Loucy (cell line): ENCODE measurements at regions not wholly inside any gene's neighbourhood (a gene's known extent, or its start where the extent isn't known, plus 50 kb on each side); places are given as distances from the start of the nearest gene placed in this dataset.

Source experiments
- H2AFZ ChIP-seq: fragments of 200-600 bp; sonication (generic); 2 replicates; pipeline ENCODE4 v1.6.0; 2016; ENCODE audit warnings: antibody characterized with exemption, mild to moderate bottlenecking, low read length, moderate library complexity
- H3F3A ChIP-seq: fragments of 200-600 bp; 2 replicates; pipeline ENCODE4 v1.6.0; 2016; ENCODE audit warnings: antibody characterized with exemption, low read depth, mild to moderate bottlenecking
- H3K27me3 ChIP-seq: fragments of 200-600 bp; sonication (generic); 2 replicates; pipeline ENCODE4 v1.6.1; 2014; ENCODE audit warnings: low read length, mild to moderate bottlenecking; ENCODE audit not compliant: insufficient read depth, poor library complexity, severe bottlenecking
- H3K36me3 ChIP-seq: fragments of 200-600 bp; sonication (generic); 2 replicates; pipeline ENCODE4 v1.6.1; 2016; ENCODE audit warnings: low read length; ENCODE audit not compliant: insufficient read depth
- H3K4me1 ChIP-seq: fragments of 200-600 bp; sonication (generic); 2 replicates; pipeline ENCODE4 v1.5.1; 2014; ENCODE audit warnings: low read length, mild to moderate bottlenecking; ENCODE audit not compliant: insufficient read depth, poor library complexity, severe bottlenecking
- H3K4me2 ChIP-seq: fragments of 200-600 bp; sonication (generic); 2 replicates; pipeline ENCODE4 v1.6.0; 2014; ENCODE audit warnings: antibody characterized with exemption, low read length, low read depth, mild to moderate bottlenecking; ENCODE audit not compliant: poor library complexity, severe bottlenecking
- H3K4me3 ChIP-seq: fragments of 200-600 bp; sonication (generic); 2 replicates; pipeline ENCODE4 v1.5.1; 2014; ENCODE audit warnings: low read length, mild to moderate bottlenecking, mixed read lengths; ENCODE audit not compliant: poor library complexity, severe bottlenecking
- H3K79me2 ChIP-seq: fragments of 200-600 bp; sonication (generic); 2 replicates; pipeline ENCODE4 v1.6.1; 2014; ENCODE audit warnings: low read length; ENCODE audit not compliant: insufficient read depth
- H3K9ac ChIP-seq: fragments of 200-600 bp; sonication (generic); 2 replicates; pipeline ENCODE4 v1.6.0; 2014; ENCODE audit warnings: mild to moderate bottlenecking, low read depth, low read length, moderate library complexity; ENCODE audit not compliant: poor library complexity, severe bottlenecking
- H3K9me2 ChIP-seq: fragments of 200-600 bp; sonication (generic); replicated peaks from 2 replicates; pipeline ENCODE4 v1.6.1; 2016; ENCODE audit warnings: low read depth, low read length, mixed read lengths
- H3K9me3 ChIP-seq: fragments of 200-600 bp; sonication (generic); 2 replicates; pipeline ENCODE4 v1.6.1; 2014; ENCODE audit warnings: mild to moderate bottlenecking, antibody characterized with exemption, low read length, low read depth; ENCODE audit not compliant: insufficient read depth
- H4K20me1 ChIP-seq: fragments of 200-600 bp; sonication (generic); 2 replicates; pipeline ENCODE4 v1.6.0; 2014; ENCODE audit warnings: antibody characterized with exemption, low read length, mild to moderate bottlenecking; ENCODE audit not compliant: insufficient read depth, poor library complexity, severe bottlenecking
- CTCF ChIP-seq: fragments of 200-600 bp; sonication (generic); conservative IDR thresholded peaks from 2 replicates; pipeline ENCODE4 v1.5.1; 2014; ENCODE audit warnings: mild to moderate bottlenecking, antibody characterized with exemption, low read length
- EZH2phosphoT487 ChIP-seq: fragments of 200-600 bp; IDR thresholded peaks from 2 replicates; pipeline ENCODE4 v1.6.1; 2018; ENCODE audit warnings: antibody characterized with exemption, mild to moderate bottlenecking, moderate library complexity, borderline replicate concordance

- peaks cover 27% of the 10 kb centered on the region for H3K4me1 ChIP-seq
- no peaks in the 10 kb centered on the region for H3K27me3 ChIP-seq
- no peaks in the 10 kb centered on the region for H3K9me2 ChIP-seq
- H3F3A ChIP-seq, result no peaks in the 10 kb centered on the region
- TF ChIP-seq CTCF, result no peak
- TF ChIP-seq EZH2phosphoT487, result no peak
- no peaks in the 10 kb centered on the region for H4K20me1 ChIP-seq
- no peaks in the 10 kb centered on the region for H3K36me3 ChIP-seq
- H3K9me3 ChIP-seq, result no peaks in the 10 kb centered on the region
- no peaks in the 10 kb centered on the region for H3K79me2 ChIP-seq
- peak overlapping the region; percentile 18 for H3K4me3 ChIP-seq
- H3K9ac ChIP-seq, result no peak overlapping the region
- no peak overlapping the region for H2AFZ ChIP-seq
- H3K4me2 ChIP-seq, result peak overlapping the region; percentile 48
Observed at GRCh38 chr6:45830441-45831139, 185.1 kb downstream of the CLIC5 start.

- TF ChIP-seq CTCF, result no peak
- no peak for TF ChIP-seq EZH2phosphoT487
- no peak overlapping the region for H3K4me3 ChIP-seq
- no peaks in the 10 kb centered on the region for H4K20me1 ChIP-seq
- H3K4me1 ChIP-seq, result peaks cover 22% of the 10 kb centered on the region
- H3F3A ChIP-seq, result no peaks in the 10 kb centered on the region
- H3K36me3 ChIP-seq, result no peaks in the 10 kb centered on the region
- peak overlapping the region; percentile 48 for H3K4me2 ChIP-seq
- H3K9me3 ChIP-seq, result no peaks in the 10 kb centered on the region
- no peaks in the 10 kb centered on the region for H3K27me3 ChIP-seq
- no peak overlapping the region for H3K9ac ChIP-seq
- H2AFZ ChIP-seq, result no peak overlapping the region
- no peaks in the 10 kb centered on the region for H3K9me2 ChIP-seq
- no peaks in the 10 kb centered on the region for H3K79me2 ChIP-seq
Observed at GRCh38 chr6:45829873-45830272, 185.8 kb downstream of the CLIC5 start.

GRCh38 chr6:45827952-45828530, 187.6 kb downstream of the CLIC5 start:
- H3K9ac ChIP-seq, result no peak overlapping the region
- no peaks in the 10 kb centered on the region for H3K36me3 ChIP-seq
- no peak overlapping the region for H3K4me2 ChIP-seq
- peaks cover 5% of the 10 kb centered on the region; the same call in 1 of the 2 replicates for H3F3A ChIP-seq
- H3K9me3 ChIP-seq, result no peaks in the 10 kb centered on the region
- H3K79me2 ChIP-seq, result no peaks in the 10 kb centered on the region
- TF ChIP-seq EZH2phosphoT487 (no peak), CTCF (no peak)
- H3K9me2 ChIP-seq, result no peaks in the 10 kb centered on the region
- H3K4me1 ChIP-seq, result peaks cover 28% of the 10 kb centered on the region
- H3K27me3 ChIP-seq, result no peaks in the 10 kb centered on the region
- no peaks in the 10 kb centered on the region for H4K20me1 ChIP-seq
- no peak overlapping the region for H2AFZ ChIP-seq
- no peak overlapping the region for H3K4me3 ChIP-seq
